ENCODE measurements at regions not wholly inside any gene's neighbourhood (a gene's known extent, or its start where the extent isn't known, plus 50 kb on each side); places are given as distances from the start of the nearest gene placed in this dataset.

DNA sequence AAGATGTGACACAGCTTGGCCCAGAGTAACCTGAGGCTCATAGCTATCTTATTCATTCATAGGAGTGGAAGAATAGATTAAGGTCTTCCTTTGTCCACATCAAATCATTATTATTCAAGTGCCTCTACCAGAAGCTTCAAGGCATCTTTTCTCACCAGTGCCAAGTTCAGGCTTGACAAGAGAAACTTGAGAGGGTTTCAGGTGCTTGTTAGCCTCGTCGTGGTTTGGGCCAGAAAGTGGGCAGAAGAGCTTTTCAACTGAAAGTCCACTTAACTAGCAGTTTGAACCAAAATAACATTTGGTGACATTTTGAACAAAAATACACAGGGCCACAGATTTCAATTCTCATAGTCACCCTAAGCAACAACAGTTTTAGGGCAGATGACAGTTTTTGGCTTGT lies 1184.2 kb downstream of the FLRT2 start:
- no peak for TF ChIP-seq CTCF (IDR thresholded peaks at IDR 0.05; ENCODE audit: insufficient read depth, low read depth, low read length)
- no peak for TF ChIP-seq EZH2 (IDR thresholded peaks at IDR 0.05; ENCODE audit: insufficient read depth, low read length)
